ENCODE measurements at regions not wholly inside any gene's neighbourhood (a gene's known extent, or its start where the extent isn't known, plus 50 kb on each side); places are given as distances from the start of the nearest gene placed in this dataset.
"Not testable (repeated sequence)": the region's sequence is repeated elsewhere in the genome, so short reads cannot be mapped to it uniquely, and the experiment has no call there.

- DNase-seq (ENCODE audit: low spot score in 2 of 2) = no peak
- H3K36me3 ChIP-seq = no peaks in the 10 kb centered on the region
- no peaks in the 10 kb centered on the region for H3K9me3 ChIP-seq
- TF ChIP-seq POLR2A (IDR thresholded peaks at IDR 0.05) (no peak), CTCF (IDR thresholded peaks at IDR 0.05) (no peak), POLR2AphosphoS5 (IDR thresholded peaks at IDR 0.05) (no peak)
- no peak overlapping the region for H3K27ac ChIP-seq
- H3K4me3 ChIP-seq = no peak overlapping the region
- H3K4me1 ChIP-seq = no peaks in the 10 kb centered on the region
- H3K27me3 ChIP-seq = peaks cover 0 to 42% of the 10 kb centered on the region in 2 donors
- intact Hi-C loops (cut with DNase I; ENCODE audit: low total_unique reads) = no loop called here
Measured at GRCh38 chrX:106484233-106484632, 127.5 kb upstream of the RADX start.

GRCh38 chrX:106493210-106493816 lies 118.5 kb upstream of the RADX start:
- H3K27ac ChIP-seq; H3K36me3 ChIP-seq; H3K9me3 ChIP-seq; H3K4me1 ChIP-seq; H3K4me3 ChIP-seq; DNase-seq (ENCODE audit: low spot score in 2 of 2): not testable (repeated sequence)
- intact Hi-C loops (cut with DNase I; ENCODE audit: low total_unique reads) = loop anchor here (2.0 kb wide), 1 partner anchor 17 kb away; no protein-coding TSS in a partner anchor
- peaks cover 0 to 22% of the 10 kb centered on the region in 2 donors for H3K27me3 ChIP-seq

GRCh38 chrX:106499473-106499872 lies 112.3 kb upstream of the RADX start:
- TF ChIP-seq CTCF (IDR thresholded peaks at IDR 0.05) = no peak
- no peak for TF ChIP-seq POLR2AphosphoS5 (IDR thresholded peaks at IDR 0.05)
- no peak for TF ChIP-seq POLR2A (IDR thresholded peaks at IDR 0.05)

GRCh38 chrX:106510713-106511403 lies 100.9 kb upstream of the RADX start:
- Histone ChIP-seq H3K9me3 (no peaks in the 10 kb centered on the region), H3K36me3 (no peaks in the 10 kb centered on the region), H3K4me1 (no peaks in the 10 kb centered on the region), H3K27me3 (peaks cover 0 to 51% of the 10 kb centered on the region in 2 donors), H3K4me3 (no peak overlapping the region), H3K27ac (no peak overlapping the region)
- intact Hi-C loops (cut with DNase I; ENCODE audit: low total_unique reads) = loop anchor here (2.0 kb wide), 1 partner anchor 18 kb away; no protein-coding TSS in a partner anchor
- no peak for DNase-seq (ENCODE audit: low spot score in 2 of 2)
- TF ChIP-seq POLR2AphosphoS5 (IDR thresholded peaks at IDR 0.05) (no peak), CTCF (IDR thresholded peaks at IDR 0.05) (no peak), POLR2A (IDR thresholded peaks at IDR 0.05) (no peak)

More at GRCh38 chrX:106499473-106499872, 112.3 kb upstream of the RADX start:
- no peak for DNase-seq (ENCODE audit: low spot score in 2 of 2)
- Histone ChIP-seq H3K4me3 (no peak overlapping the region), H3K27me3 (peaks cover 0 to 14% of the 10 kb centered on the region in 2 donors), H3K9me3 (no peaks in the 10 kb centered on the region), H3K27ac (no peak overlapping the region), H3K4me1 (no peaks in the 10 kb centered on the region), H3K36me3 (no peaks in the 10 kb centered on the region)
- intact Hi-C loops (cut with DNase I; ENCODE audit: low total_unique reads) = no loop called here
